HG03095 (cell line): ENCODE measurements at regions not wholly inside any gene's neighbourhood (a gene's known extent, or its start where the extent isn't known, plus 50 kb on each side); places are given as distances from the start of the nearest gene placed in this dataset.

ENCODE experiments used
- ATAC-seq: cut with Tn5 transposase; IDR thresholded peaks from one replicate; pipeline ENCODE4 v1.9.1; 2021; ENCODE audit warnings: moderate library complexity; ENCODE audit not compliant: unreplicated experiment

GRCh38 chr1:108016451-108016920 is 51.5 kb upstream of the VAV3 start:
- no peak for ATAC-seq
